Loucy (cell line): ENCODE measurements at regions not wholly inside any gene's neighbourhood (a gene's known extent, or its start where the extent isn't known, plus 50 kb on each side); places are given as distances from the start of the nearest gene placed in this dataset.
"Not testable (repeated sequence)": the region's sequence is repeated elsewhere in the genome, so short reads cannot be mapped to it uniquely, and the experiment has no call there.

Source experiments
- EZH2phosphoT487 ChIP-seq: fragments of 200-600 bp; IDR thresholded peaks from 2 replicates; pipeline ENCODE4 v1.6.1; 2018; ENCODE audit warnings: antibody characterized with exemption, mild to moderate bottlenecking, moderate library complexity, borderline replicate concordance
- TF ChIP-seq, protein P1 (sequence below): fragments of 200-600 bp; sonication (generic); conservative IDR thresholded peaks from 2 replicates; pipeline ENCODE4 v1.5.1; 2014; ENCODE audit warnings: mild to moderate bottlenecking, antibody characterized with exemption, low read length

DNA sequence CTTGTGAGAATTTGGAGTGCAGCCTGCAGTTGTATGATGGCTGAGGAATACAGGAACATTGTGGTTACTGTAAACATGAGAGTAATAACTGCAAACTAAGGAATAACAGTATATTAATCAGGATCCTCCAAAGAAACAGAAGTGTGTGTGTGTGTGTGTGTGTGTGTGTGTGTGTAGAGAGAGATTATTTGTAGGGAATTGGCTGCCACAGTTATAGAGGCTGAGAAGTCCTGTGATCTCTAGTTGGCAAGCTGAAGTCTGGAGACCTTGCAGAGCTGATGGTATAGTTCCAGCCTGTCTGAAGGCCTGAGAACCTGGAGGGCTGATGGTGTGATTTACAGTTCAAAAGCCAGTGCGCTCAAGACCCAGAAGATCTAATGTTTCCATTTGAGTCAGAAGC lies 273.3 kb upstream of the FRG1 start:
- TF ChIP-seq, protein P1, sequence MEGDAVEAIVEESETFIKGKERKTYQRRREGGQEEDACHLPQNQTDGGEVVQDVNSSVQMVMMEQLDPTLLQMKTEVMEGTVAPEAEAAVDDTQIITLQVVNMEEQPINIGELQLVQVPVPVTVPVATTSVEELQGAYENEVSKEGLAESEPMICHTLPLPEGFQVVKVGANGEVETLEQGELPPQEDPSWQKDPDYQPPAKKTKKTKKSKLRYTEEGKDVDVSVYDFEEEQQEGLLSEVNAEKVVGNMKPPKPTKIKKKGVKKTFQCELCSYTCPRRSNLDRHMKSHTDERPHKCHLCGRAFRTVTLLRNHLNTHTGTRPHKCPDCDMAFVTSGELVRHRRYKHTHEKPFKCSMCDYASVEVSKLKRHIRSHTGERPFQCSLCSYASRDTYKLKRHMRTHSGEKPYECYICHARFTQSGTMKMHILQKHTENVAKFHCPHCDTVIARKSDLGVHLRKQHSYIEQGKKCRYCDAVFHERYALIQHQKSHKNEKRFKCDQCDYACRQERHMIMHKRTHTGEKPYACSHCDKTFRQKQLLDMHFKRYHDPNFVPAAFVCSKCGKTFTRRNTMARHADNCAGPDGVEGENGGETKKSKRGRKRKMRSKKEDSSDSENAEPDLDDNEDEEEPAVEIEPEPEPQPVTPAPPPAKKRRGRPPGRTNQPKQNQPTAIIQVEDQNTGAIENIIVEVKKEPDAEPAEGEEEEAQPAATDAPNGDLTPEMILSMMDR, result not testable (repeated sequence)
- TF ChIP-seq EZH2phosphoT487, result not testable (repeated sequence)
